ENCODE measurements at regions not wholly inside any gene's neighbourhood (a gene's known extent, or its start where the extent isn't known, plus 50 kb on each side); places are given as distances from the start of the nearest gene placed in this dataset.

- ATAC-seq (ENCODE audit: low read depth) (no peak), DNase-seq (no peak)
- TF ChIP-seq POLR2A (IDR thresholded peaks at IDR 0.05; ENCODE audit: low read depth, low read length): no peak
- Histone ChIP-seq H3K27me3 (ENCODE audit: control insufficient read depth, insufficient read depth, low read length) (peaks cover 2% of the 10 kb centered on the region; the same call in 1 of the 2 replicates), H2BK120ac (ENCODE audit: low read depth, low read length) (no peak overlapping the region), H4K8ac (ENCODE audit: low read depth in 2 of 2, low read length in 2 of 2) (no peak overlapping the region), H3K18ac (ENCODE audit: low read depth, low read length) (no peak overlapping the region), H3K36me3 (ENCODE audit: control insufficient read depth, insufficient read depth, low read length) (no peaks in the 10 kb centered on the region), H3K9ac (ENCODE audit: low read depth, low read length) (no peak overlapping the region), H3K56ac (ENCODE audit: extremely low read depth, insufficient read depth, low read length) (no peak overlapping the region), H3K4ac (ENCODE audit: low read depth, low read length) (no peak overlapping the region), H2AK5ac (ENCODE audit: low read depth, low read length) (no peak overlapping the region), H3K4me1 (ENCODE audit: control insufficient read depth, insufficient read depth, low read length) (no peaks in the 10 kb centered on the region; the same call in 1 of the 2 replicates), H3K79me1 (ENCODE audit: low read depth in 1 of 2, low read length in 2 of 2) (no peaks in the 10 kb centered on the region), H4K91ac (ENCODE audit: insufficient read depth, low read depth, low read length) (no peak overlapping the region), H4K20me1 (ENCODE audit: insufficient read depth, low read length) (no peaks in the 10 kb centered on the region), H3K23ac (ENCODE audit: low read depth, low read length) (no peak overlapping the region), H2AK9ac (replicated peaks; ENCODE audit: low read depth, low read length, poor library complexity) (no peak overlapping the region), H2BK5ac (ENCODE audit: low read depth, low read length, poor library complexity, severe bottlenecking) (no peak overlapping the region), H3K14ac (replicated peaks; ENCODE audit: low read depth, low read length) (no peak overlapping the region), H2AFZ (replicated peaks; ENCODE audit: low read length, poor library complexity) (no peak overlapping the region), H2BK15ac (ENCODE audit: low read depth, low read length) (no peak overlapping the region), H4K5ac (ENCODE audit: low read depth, low read length) (no peak overlapping the region), H3K9me3 (ENCODE audit: control insufficient read depth, insufficient read depth, low read length) (no peaks in the 10 kb centered on the region), H2BK20ac (ENCODE audit: low read depth, low read length) (no peak overlapping the region), H3K4me2 (ENCODE audit: low read depth, low read length) (no peak overlapping the region), H3K4me3 (ENCODE audit: insufficient read depth, low read depth, low read length) (no peak overlapping the region), H3K9me1 (ENCODE audit: insufficient read depth, low read length) (no peaks in the 10 kb centered on the region), H3K27ac (ENCODE audit: insufficient read depth, low read length) (no peak overlapping the region)
- intact Hi-C loops (cut with micrococcal nuclease): loop anchor here (10.0 kb wide), 2 partner anchors 165 to 1245 kb away; no protein-coding TSS in a partner anchor
- no CpG with 5 or more reads among the region's 1 CpG for WGBS, 2 experiments (ENCODE audit: extremely low coverage in 2 of 2, insufficient read length in 1 of 2)
- dilution Hi-C loops (cut with HindIII; ENCODE audit: low sequenced_read_pairs, unreplicated experiment): no loop called here
- in situ Hi-C loops (cut with MboI; ENCODE audit: low sequenced_read_pairs): loop anchor here (25.0 kb wide), 1 partner anchor 1743 kb away; no protein-coding TSS in a partner anchor
- no TSS peak for BruUV-seq (replicated peaks)
- CTCF ChIA-PET: no interaction called here
- POLR2A ChIA-PET (ENCODE audit: unreplicated experiment): no interaction called here
These were observed 235.4 kb upstream of the SLC14A2 start for GRCh38 chr18:45379903-45380302.

All from IMR-90 (cell line).